ENCODE measurements at regions not wholly inside any gene's neighbourhood (a gene's known extent, or its start where the extent isn't known, plus 50 kb on each side); places are given as distances from the start of the nearest gene placed in this dataset.
"Not testable (repeated sequence)": the region's sequence is repeated elsewhere in the genome, so short reads cannot be mapped to it uniquely, and the experiment has no call there.

DNA sequence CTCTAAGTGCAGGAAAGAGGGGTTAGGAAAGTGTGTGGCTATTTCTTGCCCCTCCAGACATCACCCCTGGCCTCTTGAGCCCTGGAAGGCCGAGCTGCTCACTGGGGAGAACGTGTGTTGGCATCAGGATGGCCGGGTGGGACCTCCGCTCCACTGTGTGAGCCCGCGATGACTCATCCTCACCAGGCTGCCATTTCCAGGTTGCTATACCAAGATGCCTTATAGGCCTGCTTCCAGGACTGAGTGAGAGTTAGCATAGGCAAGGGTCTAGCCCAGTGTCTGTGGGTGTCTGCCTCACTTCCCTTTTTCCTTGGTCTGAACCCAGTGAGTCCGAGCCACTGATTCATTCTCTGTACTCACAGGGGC, 105.0 kb downstream of the MRPL14 start:
- 74 to 81% methylated on average over 7 of the region's 7 CpGs for WGBS, 2 donors

DNA sequence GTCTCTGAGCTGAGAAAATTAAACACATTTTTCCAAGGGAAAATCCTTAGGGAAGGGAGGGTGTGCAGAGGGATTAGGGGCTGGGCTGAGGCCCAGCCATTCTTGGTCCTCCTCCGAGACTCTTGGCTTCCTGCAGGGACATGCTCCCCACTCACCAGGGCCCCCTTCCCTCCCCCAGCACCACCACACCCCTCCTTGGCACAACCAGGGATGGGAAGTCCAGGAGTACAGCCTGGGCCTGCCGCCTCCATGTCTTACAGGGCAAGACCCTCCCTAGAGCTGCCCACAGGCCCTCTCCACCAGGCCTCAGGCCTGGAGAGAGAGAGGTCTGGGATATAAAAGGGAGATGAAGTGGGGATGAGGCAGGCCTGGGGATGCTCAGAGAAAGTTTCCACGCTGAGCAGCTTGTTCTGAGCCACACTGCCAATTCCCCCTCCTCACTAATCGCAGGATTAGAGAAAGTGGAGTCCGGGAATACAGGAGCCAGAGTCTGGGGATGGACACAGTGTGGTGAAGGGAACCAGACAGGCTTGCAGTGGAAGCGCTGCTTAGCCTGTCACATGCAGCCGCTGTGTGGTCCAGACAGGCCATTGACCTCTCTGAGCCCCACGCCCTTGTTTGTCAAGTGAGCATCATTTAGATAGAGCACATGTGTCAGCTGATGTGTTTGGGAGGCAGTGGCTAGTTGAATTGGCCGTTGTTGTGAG, 105.5 kb downstream of the MRPL14 start:
- H3K27me3 ChIP-seq, result no peaks in the 10 kb centered on the region
- no peaks in the 10 kb centered on the region for H3K36me3 ChIP-seq (ENCODE audit: low read depth, missing control alignments)
- H3K4me1 ChIP-seq, result no peaks in the 10 kb centered on the region
- intact Hi-C loops (cut with DNase I; ENCODE audit: low total_unique reads), result no loop called here
- H3K4me3 ChIP-seq, result no peak overlapping the region
- no peak overlapping the region for H3K27ac ChIP-seq
- TF ChIP-seq, protein P1, sequence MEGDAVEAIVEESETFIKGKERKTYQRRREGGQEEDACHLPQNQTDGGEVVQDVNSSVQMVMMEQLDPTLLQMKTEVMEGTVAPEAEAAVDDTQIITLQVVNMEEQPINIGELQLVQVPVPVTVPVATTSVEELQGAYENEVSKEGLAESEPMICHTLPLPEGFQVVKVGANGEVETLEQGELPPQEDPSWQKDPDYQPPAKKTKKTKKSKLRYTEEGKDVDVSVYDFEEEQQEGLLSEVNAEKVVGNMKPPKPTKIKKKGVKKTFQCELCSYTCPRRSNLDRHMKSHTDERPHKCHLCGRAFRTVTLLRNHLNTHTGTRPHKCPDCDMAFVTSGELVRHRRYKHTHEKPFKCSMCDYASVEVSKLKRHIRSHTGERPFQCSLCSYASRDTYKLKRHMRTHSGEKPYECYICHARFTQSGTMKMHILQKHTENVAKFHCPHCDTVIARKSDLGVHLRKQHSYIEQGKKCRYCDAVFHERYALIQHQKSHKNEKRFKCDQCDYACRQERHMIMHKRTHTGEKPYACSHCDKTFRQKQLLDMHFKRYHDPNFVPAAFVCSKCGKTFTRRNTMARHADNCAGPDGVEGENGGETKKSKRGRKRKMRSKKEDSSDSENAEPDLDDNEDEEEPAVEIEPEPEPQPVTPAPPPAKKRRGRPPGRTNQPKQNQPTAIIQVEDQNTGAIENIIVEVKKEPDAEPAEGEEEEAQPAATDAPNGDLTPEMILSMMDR (IDR thresholded peaks at IDR 0.05), result no peak
- TF ChIP-seq POLR2A (IDR thresholded peaks at IDR 0.05), result no peak
- H3K9me3 ChIP-seq, result no peaks in the 10 kb centered on the region
- WGBS, 2 donors, result 75 to 79% methylated on average over 8 to 9 of the region's 9 CpGs
- no peak for DNase-seq

More for the DNA sequence above, 105.0 kb downstream of the MRPL14 start:
- TF ChIP-seq, protein P1 (IDR thresholded peaks at IDR 0.05), result no peak
- no peak for TF ChIP-seq POLR2A (IDR thresholded peaks at IDR 0.05)
- intact Hi-C loops (cut with DNase I; ENCODE audit: low total_unique reads), result no loop called here
- Histone ChIP-seq H3K27me3 (no peaks in the 10 kb centered on the region), H3K9me3 (no peaks in the 10 kb centered on the region), H3K4me3 (no peak overlapping the region), H3K27ac (no peak overlapping the region), H3K36me3 (ENCODE audit: low read depth, missing control alignments) (no peaks in the 10 kb centered on the region), H3K4me1 (no peaks in the 10 kb centered on the region)
- no peak for DNase-seq

DNA sequence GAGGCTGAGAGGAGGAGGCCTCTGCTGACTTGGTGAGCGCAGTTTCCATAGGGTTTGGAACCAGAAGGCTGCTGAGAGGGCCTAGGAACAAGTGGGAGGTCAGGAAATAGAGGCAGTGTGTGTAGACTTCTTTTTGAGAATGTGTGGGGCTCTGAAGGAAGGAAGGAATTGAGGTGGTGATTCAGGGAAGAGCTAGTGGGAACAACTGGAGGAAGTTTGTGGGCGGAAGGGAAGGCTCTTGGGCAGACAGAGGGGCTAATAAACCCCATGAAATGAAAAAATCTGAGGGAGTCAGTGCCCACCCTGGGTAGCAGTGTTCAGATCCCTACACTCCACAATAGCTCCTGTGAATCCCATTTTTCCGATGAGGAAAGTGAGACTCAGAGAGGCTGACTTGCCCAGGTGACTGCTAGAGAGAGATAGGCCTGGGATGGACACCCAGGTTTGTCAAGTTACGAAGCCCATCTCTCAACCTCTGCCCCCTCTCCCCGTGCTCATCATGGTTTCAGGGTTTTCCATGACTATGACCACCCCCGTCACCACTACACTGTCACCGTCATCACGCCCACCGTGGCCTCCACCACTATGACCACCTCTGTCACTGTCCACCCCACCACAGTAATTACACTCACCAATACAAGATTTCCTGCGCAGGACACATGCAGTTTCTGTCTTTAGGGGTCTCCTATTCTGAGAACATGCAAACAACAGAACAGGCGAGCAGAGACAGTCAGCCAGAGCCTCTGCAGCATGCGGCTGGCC, 106.4 kb downstream of the MRPL14 start:
- no peaks in the 10 kb centered on the region for H3K36me3 ChIP-seq (ENCODE audit: low read depth, missing control alignments)
- TF ChIP-seq POLR2A (IDR thresholded peaks at IDR 0.05), result no peak
- TF ChIP-seq, protein P1 (IDR thresholded peaks at IDR 0.05), result no peak
- H3K4me3 ChIP-seq, result no peak overlapping the region
- WGBS, 2 donors, result 94 to 97% methylated on average over 12 of the region's 12 CpGs
- intact Hi-C loops (cut with DNase I; ENCODE audit: low total_unique reads), result no loop called here
- H3K27ac ChIP-seq, result no peak overlapping the region
- H3K27me3 ChIP-seq, result no peaks in the 10 kb centered on the region
- no peak for DNase-seq
- no peaks in the 10 kb centered on the region for H3K4me1 ChIP-seq
- no peaks in the 10 kb centered on the region for H3K9me3 ChIP-seq

DNA sequence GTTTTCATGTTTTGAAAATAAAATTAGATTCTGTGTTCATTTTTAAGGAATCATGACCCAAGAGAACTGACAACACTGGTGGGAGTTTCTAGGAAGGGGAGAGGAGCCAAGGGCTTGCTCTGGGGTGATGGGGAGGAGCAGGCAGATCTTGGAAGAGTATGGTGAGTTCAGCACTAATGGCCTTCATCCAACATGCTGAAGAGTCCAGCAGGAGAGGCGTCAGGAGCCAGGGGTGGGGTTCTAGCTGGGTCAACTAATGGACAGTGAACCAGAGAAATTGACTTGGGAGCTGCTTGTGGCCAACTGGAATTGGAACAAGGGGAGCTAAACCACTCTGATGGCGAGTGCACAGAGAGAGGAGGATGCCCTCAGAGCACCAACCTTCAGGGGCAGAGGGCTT, 107.1 kb downstream of the MRPL14 start:
- 58 to 65% methylated on average over 2 of the region's 2 CpGs for WGBS, 2 donors
- H3K27ac ChIP-seq, result no peak overlapping the region
- peak; percentile 54 for DNase-seq
- no peaks in the 10 kb centered on the region for H3K4me1 ChIP-seq
- TF ChIP-seq, protein P1 (IDR thresholded peaks at IDR 0.05), result no peak
- TF ChIP-seq POLR2A (IDR thresholded peaks at IDR 0.05), result no peak
- no peak overlapping the region for H3K4me3 ChIP-seq
- H3K27me3 ChIP-seq, result no peaks in the 10 kb centered on the region
- H3K36me3 ChIP-seq (ENCODE audit: low read depth, missing control alignments), result no peaks in the 10 kb centered on the region
- intact Hi-C loops (cut with DNase I; ENCODE audit: low total_unique reads), result no loop called here
- H3K9me3 ChIP-seq, result no peaks in the 10 kb centered on the region

DNA sequence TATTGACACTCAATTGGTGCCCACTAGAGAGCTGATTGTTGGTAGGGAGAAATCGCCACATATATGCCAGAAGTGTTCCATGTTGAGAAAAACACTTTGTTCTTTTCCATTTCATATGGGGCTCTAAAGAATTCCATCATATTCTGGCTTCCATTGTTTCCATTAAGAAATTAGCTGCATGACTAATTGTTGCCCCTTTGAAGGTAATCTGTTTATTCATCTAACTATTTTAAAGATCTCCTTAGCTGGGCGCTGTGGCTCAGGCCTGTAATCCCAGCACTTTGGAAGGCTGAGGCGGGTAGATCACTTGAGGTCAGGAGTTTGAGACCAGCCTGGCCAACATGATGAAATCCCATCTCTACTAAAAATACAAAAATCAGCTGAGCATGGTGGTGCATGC, 109.9 kb downstream of the MRPL14 start:
- H3K9me3 ChIP-seq; H3K36me3 ChIP-seq (ENCODE audit: low read depth, missing control alignments); H3K4me1 ChIP-seq; H3K4me3 ChIP-seq; H3K27me3 ChIP-seq; H3K27ac ChIP-seq; DNase-seq; intact Hi-C loops (cut with DNase I; ENCODE audit: low total_unique reads): not testable (repeated sequence)
- 95 to 97% methylated on average over 3 of the region's 3 CpGs for WGBS, 2 donors
